GM19238 (cell line): ENCODE measurements at regions not wholly inside any gene's neighbourhood (a gene's known extent, or its start where the extent isn't known, plus 50 kb on each side); places are given as distances from the start of the nearest gene placed in this dataset.
"Not testable (repeated sequence)": the region's sequence is repeated elsewhere in the genome, so short reads cannot be mapped to it uniquely, and the experiment has no call there.

Experiments
- DNase-seq: peaks from one replicate; pipeline ENCODE4 v3.0.0; 2011; ENCODE audit warnings: low spot score; ENCODE audit not compliant: insufficient read length

DNA sequence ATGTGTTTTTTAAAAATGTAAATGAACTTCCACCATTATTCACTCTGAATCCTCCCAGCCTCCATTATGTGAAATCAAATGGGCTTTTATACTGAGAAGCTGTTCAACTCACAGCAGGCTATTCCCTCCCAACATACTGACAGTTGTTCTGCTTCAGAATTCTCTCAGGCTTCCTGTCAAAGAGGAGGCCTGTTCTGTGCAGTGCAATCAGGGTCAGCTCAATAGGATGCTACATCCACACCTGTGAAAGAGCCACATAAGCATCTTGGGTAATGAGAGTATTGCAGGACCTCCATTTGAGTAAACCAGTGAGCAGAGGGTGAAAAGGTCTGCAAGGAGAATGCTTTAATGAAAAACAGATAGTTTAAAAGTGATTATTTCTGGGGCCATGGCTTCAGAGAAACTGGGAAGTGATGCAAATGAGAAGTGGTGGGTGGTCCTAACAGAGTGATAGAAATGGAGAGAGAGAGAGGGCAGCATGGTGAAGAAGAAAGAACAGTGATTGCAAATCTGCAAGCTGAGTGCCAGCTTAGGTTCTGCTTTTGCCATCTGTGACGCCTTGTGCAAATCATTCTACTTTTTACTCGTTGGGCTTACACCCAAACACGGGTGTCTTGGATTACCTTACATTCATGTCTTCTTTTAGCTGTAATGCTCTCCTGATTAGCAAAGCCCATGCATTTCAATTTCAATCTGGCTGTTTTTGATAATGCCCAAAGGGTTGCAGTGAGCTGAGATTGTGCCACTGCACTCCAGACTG is 202.5 kb upstream of the NMUR2 start:
- no peak for DNase-seq

GRCh38 chr5:152608458-152608857 is 203.4 kb upstream of the NMUR2 start:
- DNase-seq: no peak

DNA sequence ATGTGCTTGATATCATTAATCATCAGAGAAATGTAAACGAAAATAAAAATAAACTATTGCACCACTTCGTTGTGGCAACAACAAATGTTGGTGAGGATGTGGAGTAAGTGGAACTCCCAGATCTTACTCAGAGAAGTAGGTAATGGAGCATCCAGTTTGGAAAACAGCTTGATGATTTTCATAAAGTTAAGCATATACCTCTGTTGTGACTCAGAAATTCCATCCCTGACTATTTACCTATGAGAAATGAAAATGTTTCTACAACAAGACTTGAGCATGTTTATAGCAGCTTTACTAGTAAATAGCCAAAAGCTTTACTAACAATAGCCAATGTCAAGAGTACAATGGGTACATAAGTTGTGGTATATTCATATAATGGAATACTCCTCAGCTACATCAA is 214.7 kb upstream of the NMUR2 start:
- no peak for DNase-seq

- no peak for DNase-seq
Measured at GRCh38 chr5:152622628-152623027, 217.5 kb upstream of the NMUR2 start.

GRCh38 chr5:152623951-152624350 is 218.9 kb upstream of the NMUR2 start:
- DNase-seq: no peak

GRCh38 chr5:152625696-152626095 is 220.6 kb upstream of the NMUR2 start:
- DNase-seq: no peak

DNA sequence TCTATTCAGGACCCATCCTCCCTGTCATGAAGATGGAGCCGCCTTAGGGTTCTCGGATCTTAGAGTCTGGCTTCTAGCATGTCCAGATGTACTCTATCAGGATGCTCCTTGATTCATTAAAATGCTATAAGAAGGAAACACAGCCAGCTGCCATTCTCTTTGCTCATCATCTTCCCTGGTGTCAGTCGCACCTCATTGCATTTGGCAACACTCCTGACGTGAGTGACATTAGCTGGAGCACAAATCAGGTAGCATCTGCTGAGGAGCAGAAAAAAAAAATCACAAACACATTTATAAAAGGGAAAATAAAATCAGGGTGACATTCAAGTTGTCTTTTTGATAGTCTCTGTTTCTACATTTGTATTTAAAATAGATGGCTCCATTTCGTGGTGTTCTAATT is 226.1 kb upstream of the NMUR2 start:
- no peak for DNase-seq

DNA sequence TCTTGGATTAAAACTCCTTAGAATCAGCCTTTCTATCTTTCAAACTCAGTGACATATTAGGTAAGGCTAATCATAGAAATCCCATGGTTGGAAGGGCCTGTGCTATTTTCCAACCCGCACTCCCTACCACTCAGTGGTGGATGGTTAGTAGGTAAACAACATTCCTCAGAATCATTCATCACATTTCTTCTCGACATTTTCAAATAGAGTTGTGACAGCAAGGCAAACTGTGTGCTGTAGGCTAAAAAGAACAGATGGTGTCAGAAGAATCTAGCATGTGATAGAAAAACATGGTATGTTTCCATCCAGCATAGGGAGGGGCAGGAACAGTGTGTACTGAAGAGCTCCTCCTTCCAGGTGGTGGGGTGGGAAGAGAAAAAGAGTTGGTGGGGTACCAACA is 227.3 kb upstream of the NMUR2 start:
- no peak for DNase-seq

DNA sequence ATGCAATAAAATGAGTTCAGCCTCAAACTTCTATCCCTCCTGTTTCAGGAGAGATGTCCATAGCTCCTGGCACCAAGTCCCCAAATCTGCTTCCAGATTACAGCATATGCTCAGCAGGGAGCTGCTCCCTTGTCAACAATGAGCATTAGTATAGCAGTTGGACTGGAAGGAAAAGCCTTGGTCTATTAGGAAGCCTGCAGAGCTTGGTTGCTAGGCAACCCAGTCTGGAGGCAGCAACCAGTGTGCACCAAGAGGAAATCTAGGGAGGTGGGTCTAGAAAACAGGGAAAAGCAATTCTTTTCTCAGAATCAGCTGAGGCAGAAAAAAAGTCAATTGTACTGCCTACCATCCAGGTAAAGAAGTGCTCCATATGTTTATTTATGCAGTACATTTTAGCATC is 229.5 kb upstream of the NMUR2 start:
- no peak for DNase-seq

DNA sequence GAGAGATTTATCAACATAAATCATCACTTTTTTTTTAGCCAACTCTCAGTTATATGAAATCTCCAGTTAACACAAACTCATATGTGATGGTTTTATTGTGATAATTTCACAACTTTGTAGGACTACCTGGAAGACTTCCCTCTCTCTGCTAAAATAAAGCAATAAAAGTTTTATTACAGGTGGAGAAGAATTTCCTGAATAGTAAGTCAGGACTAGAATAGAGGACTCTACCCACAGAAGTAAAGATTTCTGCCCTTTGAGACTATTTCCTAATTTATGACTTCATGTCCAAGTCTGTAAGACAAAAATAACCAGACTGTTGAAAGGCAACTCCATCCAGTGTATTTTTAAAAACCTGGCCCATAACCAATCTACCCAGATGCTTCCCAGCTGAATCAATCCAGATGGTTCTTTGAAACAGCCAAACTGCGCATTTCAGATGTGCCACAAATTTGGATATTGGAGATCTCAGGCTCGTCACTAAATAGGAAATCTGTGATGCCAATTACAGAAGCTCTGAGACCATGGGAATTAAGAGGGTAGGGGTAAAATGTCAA is 234.0 kb upstream of the NMUR2 start:
- no peak for DNase-seq

DNA sequence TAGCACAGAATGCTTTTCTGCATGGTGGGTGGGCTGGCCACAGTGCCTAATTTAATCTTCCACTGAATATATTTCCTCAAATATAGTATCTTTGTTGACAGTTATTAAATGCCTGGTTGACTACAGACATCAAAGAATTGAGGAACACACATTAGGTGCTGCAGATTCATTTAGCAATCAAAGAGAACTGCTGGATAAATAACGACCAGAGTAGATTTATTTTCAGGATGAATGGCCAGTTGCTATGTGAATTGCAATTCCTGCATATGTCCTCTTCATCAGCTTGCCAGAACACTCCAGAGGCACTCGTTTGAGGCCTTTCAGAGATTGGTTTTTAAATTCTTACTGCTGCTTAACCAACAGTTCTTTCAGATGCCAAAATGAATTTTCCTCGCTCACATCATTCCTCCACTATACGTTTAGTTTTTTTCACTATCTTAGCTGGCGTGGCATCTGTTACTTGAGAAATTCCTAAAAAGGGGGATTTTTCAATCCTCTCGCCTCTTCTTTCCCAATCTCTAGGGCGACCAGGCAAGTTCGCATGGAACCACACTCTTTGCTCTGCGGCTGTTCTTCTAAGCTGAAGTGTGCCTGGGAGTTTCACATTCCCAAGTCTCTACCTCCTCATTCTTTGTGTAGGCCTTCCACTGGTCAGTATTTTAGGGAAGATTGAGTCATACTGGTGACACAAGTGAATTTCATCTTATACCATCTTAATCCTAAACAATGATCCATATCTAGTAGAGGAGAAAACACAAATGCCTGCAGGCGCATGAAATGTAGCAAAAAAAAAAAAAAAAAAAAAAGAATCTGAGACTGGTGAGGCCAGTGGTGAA is 237.1 kb upstream of the NMUR2 start:
- DNase-seq: no peak

DNA sequence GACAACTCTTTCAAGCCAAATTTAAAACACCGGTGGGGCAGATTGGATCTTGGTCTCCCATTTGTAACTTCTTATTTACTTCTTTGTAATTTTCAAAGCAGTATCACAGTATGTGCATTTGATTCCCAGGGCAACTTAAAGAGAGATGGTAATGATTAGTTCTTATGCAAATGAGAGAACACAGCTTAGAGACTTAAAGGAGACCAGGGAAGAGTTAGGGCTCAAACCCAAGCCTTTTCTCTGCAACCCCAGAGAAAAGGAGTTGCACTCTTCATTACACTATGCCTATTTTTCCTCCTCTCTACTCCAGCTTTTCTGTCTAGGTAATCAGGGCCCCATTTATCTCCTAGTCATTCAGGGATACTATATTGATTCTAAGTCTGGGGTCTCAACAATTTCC is 237.8 kb upstream of the NMUR2 start:
- no peak for DNase-seq

GRCh38 chr5:152644029-152644728 is 239.1 kb upstream of the NMUR2 start:
- no peak for DNase-seq

GRCh38 chr5:152649609-152650008 is 244.5 kb upstream of the NMUR2 start:
- DNase-seq: no peak

DNA sequence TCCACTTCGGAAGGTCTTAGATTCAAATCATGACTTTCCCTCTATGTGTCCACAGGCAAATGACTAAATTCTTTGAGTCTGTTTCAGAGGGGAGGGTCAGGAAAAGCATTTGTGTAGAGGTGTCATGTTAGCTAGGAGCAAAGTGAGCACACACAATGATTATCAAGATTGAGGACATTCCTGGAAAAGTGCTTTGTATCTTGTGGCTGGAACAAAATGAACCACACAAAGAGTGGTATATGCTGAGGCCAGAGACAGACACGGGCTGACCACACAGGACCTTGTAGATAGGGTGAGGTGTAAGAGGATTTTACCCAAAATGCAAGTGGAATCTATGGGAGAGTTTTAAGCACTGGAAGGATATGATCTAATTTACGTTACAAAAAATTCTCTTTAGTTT is 245.3 kb upstream of the NMUR2 start:
- no peak for DNase-seq

DNA sequence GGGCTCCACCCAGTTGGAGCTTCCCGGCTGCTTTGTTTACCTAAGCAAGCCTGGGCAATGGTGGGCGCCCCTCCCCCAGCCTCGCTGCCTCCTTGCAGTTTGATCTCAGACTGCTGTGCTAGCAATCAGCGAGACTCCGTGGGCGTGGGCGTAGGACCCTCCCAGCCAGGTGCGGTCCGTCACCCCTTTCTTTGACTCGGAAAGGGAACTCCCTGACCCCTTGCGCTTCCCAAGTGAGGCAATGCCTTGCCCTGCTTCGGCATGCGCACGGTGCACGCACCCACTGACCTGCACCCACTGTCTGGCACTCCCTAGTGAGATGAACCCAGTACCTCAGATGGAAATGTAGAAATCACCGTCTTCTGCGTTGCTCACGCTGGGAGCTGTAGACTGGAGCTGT is 254.4 kb upstream of the NMUR2 start:
- DNase-seq: not testable (repeated sequence)

- no peak for DNase-seq
Measured at GRCh38 chr5:152673601-152674000, 268.5 kb upstream of the NMUR2 start.

GRCh38 chr5:152674403-152674802 is 269.3 kb upstream of the NMUR2 start:
- DNase-seq: no peak

- no peak for DNase-seq
Measured at GRCh38 chr5:152676196-152676595, 271.1 kb upstream of the NMUR2 start.

- DNase-seq: no peak
Measured at GRCh38 chr5:152683205-152683604, 278.1 kb upstream of the NMUR2 start.

- DNase-seq: no peak
Measured at GRCh38 chr5:152686931-152687330, 281.9 kb upstream of the NMUR2 start.
